ENCODE measurements at regions not wholly inside any gene's neighbourhood (a gene's known extent, or its start where the extent isn't known, plus 50 kb on each side); places are given as distances from the start of the nearest gene placed in this dataset.

DNA sequence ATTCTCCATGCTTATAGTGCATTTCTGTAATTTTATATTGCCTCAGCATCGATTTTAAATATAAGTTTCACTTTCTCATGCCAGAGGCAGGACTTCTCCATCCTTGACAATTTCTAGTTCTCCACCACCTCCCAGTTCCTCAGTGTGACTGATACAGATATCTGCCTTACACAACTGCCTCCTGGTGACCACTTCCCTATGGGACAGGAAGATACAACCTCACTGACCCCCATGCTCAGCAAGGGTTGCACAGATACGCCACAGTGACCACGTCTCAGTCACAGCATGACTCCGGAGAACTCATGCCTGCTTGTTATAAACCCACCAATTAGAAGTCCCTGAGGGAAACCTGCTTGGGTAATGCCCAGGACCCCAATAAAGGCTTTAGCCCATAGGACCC lies 284.0 kb upstream of the MC4R start:
- 89 to 96% methylated on average over 4 of the region's 4 CpGs for WGBS, 2 experiments (ENCODE audit: insufficient coverage in 1 of 2, insufficient read length in 1 of 2)
- TF ChIP-seq, protein P1, sequence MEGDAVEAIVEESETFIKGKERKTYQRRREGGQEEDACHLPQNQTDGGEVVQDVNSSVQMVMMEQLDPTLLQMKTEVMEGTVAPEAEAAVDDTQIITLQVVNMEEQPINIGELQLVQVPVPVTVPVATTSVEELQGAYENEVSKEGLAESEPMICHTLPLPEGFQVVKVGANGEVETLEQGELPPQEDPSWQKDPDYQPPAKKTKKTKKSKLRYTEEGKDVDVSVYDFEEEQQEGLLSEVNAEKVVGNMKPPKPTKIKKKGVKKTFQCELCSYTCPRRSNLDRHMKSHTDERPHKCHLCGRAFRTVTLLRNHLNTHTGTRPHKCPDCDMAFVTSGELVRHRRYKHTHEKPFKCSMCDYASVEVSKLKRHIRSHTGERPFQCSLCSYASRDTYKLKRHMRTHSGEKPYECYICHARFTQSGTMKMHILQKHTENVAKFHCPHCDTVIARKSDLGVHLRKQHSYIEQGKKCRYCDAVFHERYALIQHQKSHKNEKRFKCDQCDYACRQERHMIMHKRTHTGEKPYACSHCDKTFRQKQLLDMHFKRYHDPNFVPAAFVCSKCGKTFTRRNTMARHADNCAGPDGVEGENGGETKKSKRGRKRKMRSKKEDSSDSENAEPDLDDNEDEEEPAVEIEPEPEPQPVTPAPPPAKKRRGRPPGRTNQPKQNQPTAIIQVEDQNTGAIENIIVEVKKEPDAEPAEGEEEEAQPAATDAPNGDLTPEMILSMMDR (conservative IDR thresholded peaks at IDR 0.05): no peak
- Histone ChIP-seq H3K9ac (ENCODE audit: extremely low read depth, low read length, poor library complexity, severe bottlenecking) (no peak overlapping the region), H3K9me3 (ENCODE audit: control insufficient read depth, low read length) (no peaks in the 10 kb centered on the region), H3K27ac (ENCODE audit: low read depth, low read length) (no peak overlapping the region), H3K27me3 (ENCODE audit: control insufficient read depth, insufficient read depth, low read length, poor library complexity, severe bottlenecking) (no peaks in the 10 kb centered on the region), H3K4me1 (ENCODE audit: control insufficient read depth, insufficient read depth, low read length) (no peaks in the 10 kb centered on the region), H3K4me3 (ENCODE audit: low read length) (no peak overlapping the region), H3K36me3 (ENCODE audit: control insufficient read depth, insufficient read depth, low read length) (no peaks in the 10 kb centered on the region)
- no peaks in the 10 kb centered on the region for H3K4me1 Mint-ChIP-seq
- H3K4me3 Mint-ChIP-seq: no peak overlapping the region
- H3K36me3 Mint-ChIP-seq (ENCODE audit: low read depth): no peaks in the 10 kb centered on the region
- no peaks in the 10 kb centered on the region for H3K9me3 Mint-ChIP-seq
- H3K27me3 Mint-ChIP-seq (ENCODE audit: insufficient read depth): no peaks in the 10 kb centered on the region
- no peak for DNase-seq
- no peak overlapping the region for H3K27ac Mint-ChIP-seq

DNA sequence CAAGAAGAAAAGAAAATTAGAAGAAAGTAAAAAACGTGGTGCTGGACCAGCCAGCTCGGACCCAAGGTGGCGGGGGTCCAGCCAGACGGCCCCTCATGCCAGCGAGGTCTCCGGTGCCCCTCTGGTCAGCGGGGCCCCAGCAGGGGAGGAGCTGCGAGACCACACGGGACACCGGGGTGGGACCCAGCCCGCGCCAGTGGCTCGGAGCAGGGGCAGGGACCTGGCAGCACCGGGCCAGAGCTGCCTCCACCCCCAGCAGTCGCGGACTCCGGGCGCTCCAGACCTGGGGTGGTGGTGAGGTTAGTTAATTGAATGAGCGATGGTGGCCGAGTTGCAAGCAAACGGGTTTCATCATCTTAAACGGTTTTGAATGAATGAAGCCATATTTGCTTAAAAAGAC lies 289.9 kb upstream of the MC4R start:
- Histone ChIP-seq H3K27ac (ENCODE audit: low read depth, low read length) (no peak overlapping the region), H3K4me3 (ENCODE audit: low read length) (no peak overlapping the region), H3K36me3 (ENCODE audit: control insufficient read depth, insufficient read depth, low read length) (no peaks in the 10 kb centered on the region), H3K9ac (ENCODE audit: extremely low read depth, low read length, poor library complexity, severe bottlenecking) (no peak overlapping the region), H3K27me3 (ENCODE audit: control insufficient read depth, insufficient read depth, low read length, poor library complexity, severe bottlenecking) (no peaks in the 10 kb centered on the region), H3K4me1 (ENCODE audit: control insufficient read depth, insufficient read depth, low read length) (no peaks in the 10 kb centered on the region), H3K9me3 (ENCODE audit: control insufficient read depth, low read length) (no peaks in the 10 kb centered on the region)
- Mint-ChIP-seq H3K4me3 (no peak overlapping the region), H3K4me1 (no peaks in the 10 kb centered on the region), H3K27ac (no peak overlapping the region), H3K27me3 (ENCODE audit: insufficient read depth) (no peaks in the 10 kb centered on the region), H3K9me3 (no peaks in the 10 kb centered on the region), H3K36me3 (ENCODE audit: low read depth) (no peaks in the 10 kb centered on the region)
- TF ChIP-seq, protein P1 (conservative IDR thresholded peaks at IDR 0.05): no peak
- 96 to 100% methylated on average over 4 to 22 of the region's 22 CpGs for WGBS, 2 experiments (ENCODE audit: insufficient coverage in 1 of 2, insufficient read length in 1 of 2)
- DNase-seq: no peak

DNA sequence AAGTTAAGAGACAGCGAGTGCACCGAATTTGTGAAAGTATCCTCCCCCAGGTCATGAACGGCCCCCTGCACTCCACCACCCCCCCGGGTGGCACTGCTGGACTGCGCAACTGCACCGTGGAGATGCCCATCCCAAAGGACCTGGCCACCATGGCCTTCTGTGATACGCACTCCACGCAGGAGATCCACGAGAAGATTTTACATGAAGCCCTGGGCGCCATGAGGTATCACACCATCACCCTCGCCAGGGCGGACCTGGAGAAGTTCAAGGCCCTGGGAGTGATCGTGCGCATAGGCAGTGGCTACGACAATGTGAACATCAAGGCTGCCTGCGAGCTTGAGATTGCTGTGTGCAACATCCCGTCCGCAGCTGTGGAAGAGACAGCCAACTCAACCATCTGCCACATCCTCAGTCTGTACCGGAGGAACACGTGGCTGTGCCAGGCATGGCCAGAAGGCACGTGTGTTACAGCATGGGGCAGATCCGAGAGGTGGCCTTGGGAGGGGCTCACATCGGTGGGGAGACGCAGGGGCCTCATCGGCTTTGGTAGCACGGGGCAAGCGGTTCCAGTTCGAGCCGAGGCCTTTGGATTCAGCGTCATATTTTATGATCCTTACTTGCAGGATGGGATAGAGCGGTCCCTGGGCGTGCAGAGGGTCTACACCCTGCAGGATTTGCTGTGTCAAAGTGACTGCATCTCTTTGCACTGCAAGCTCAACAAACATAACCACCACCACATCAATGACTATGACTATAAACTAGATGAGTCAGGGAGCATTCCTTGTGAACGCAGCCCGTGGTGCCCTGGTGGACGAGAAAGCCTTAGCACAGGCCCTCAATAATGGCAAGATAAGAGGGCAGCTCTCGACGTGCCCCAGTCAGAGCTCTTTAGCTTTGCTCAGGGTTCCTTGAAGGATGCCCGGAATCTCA lies 290.8 kb upstream of the MC4R start:
- Histone ChIP-seq H3K4me1 (ENCODE audit: control insufficient read depth, insufficient read depth, low read length) (no peaks in the 10 kb centered on the region), H3K9ac (ENCODE audit: extremely low read depth, low read length, poor library complexity, severe bottlenecking) (no peak overlapping the region), H3K27ac (ENCODE audit: low read depth, low read length) (no peak overlapping the region), H3K4me3 (ENCODE audit: low read length) (no peak overlapping the region), H3K9me3 (ENCODE audit: control insufficient read depth, low read length) (no peaks in the 10 kb centered on the region), H3K36me3 (ENCODE audit: control insufficient read depth, insufficient read depth, low read length) (no peaks in the 10 kb centered on the region), H3K27me3 (ENCODE audit: control insufficient read depth, insufficient read depth, low read length, poor library complexity, severe bottlenecking) (no peaks in the 10 kb centered on the region)
- TF ChIP-seq, protein P1 (conservative IDR thresholded peaks at IDR 0.05): no peak
- DNase-seq: no peak
- WGBS, 2 experiments (ENCODE audit: insufficient coverage in 1 of 2, insufficient read length in 1 of 2): 95 to 96% methylated on average over 25 to 38 of the region's 38 CpGs
- no peaks in the 10 kb centered on the region for H3K9me3 Mint-ChIP-seq
- H3K36me3 Mint-ChIP-seq (ENCODE audit: low read depth): no peaks in the 10 kb centered on the region
- no peaks in the 10 kb centered on the region for H3K4me1 Mint-ChIP-seq
- no peak overlapping the region for H3K27ac Mint-ChIP-seq
- no peaks in the 10 kb centered on the region for H3K27me3 Mint-ChIP-seq (ENCODE audit: insufficient read depth)
- no peak overlapping the region for H3K4me3 Mint-ChIP-seq
